Activated naive CD4-positive, alpha-beta T cell treated with Interleukin-2 at 50 U/mL for 16 hours (primary cell): ENCODE measurements at regions not wholly inside any gene's neighbourhood (a gene's known extent, or its start where the extent isn't known, plus 50 kb on each side); places are given as distances from the start of the nearest gene placed in this dataset.

ENCODE experiments used
- DNase-seq: peaks from one replicate; pipeline ENCODE4 v3.0.0-alpha.2; 2020

GRCh38 chr1:22247527-22248245 is 104.8 kb upstream of the WNT4 start:
- no peak for DNase-seq

- DNase-seq: no peak
Observed at GRCh38 chr1:22248746-22249145, 105.8 kb upstream of the WNT4 start.

- no peak for DNase-seq
Observed at GRCh38 chr1:22249928-22250680, 107.2 kb upstream of the WNT4 start.

- no peak for DNase-seq
Observed at GRCh38 chr1:22250724-22251123, 107.8 kb upstream of the WNT4 start.

GRCh38 chr1:22252251-22252650 is 109.4 kb upstream of the WNT4 start:
- no peak for DNase-seq

- DNase-seq: no peak
Observed at GRCh38 chr1:22253012-22253790, 110.3 kb upstream of the WNT4 start.

GRCh38 chr1:22254756-22255155 is 111.9 kb upstream of the WNT4 start:
- DNase-seq: no peak

GRCh38 chr1:22255341-22256212 is 112.7 kb upstream of the WNT4 start:
- no peak for DNase-seq

- DNase-seq: no peak
Observed at GRCh38 chr1:22256213-22256512, 113.3 kb upstream of the WNT4 start.

- no peak for DNase-seq
Observed at GRCh38 chr1:22257290-22258275, 114.7 kb upstream of the WNT4 start.

GRCh38 chr1:22258698-22259097 is 115.8 kb upstream of the WNT4 start:
- DNase-seq: no peak

GRCh38 chr1:22259551-22260282 is 116.8 kb upstream of the WNT4 start:
- no peak for DNase-seq

GRCh38 chr1:22260860-22261432 is 118.0 kb upstream of the WNT4 start:
- no peak for DNase-seq

- no peak for DNase-seq
Observed at GRCh38 chr1:22261580-22261979, 118.7 kb upstream of the WNT4 start.

GRCh38 chr1:22262583-22262982 is 119.7 kb upstream of the WNT4 start:
- no peak for DNase-seq

GRCh38 chr1:22263359-22263758 is 120.5 kb upstream of the WNT4 start:
- DNase-seq: no peak

GRCh38 chr1:22264464-22265341 is 121.8 kb upstream of the WNT4 start:
- DNase-seq: no peak

GRCh38 chr1:22266141-22266540 is 123.2 kb upstream of the WNT4 start:
- DNase-seq: no peak

- no peak for DNase-seq
Observed at GRCh38 chr1:22267413-22268175, 124.7 kb upstream of the WNT4 start.
